GM12874 (cell line): ENCODE measurements at regions not wholly inside any gene's neighbourhood (a gene's known extent, or its start where the extent isn't known, plus 50 kb on each side); places are given as distances from the start of the nearest gene placed in this dataset.

Experiments used
- CTCF ChIP-seq: IDR thresholded peaks from 2 replicates; pipeline ENCODE4 v1.5.1; 2011; ENCODE audit warnings: low read depth, mild to moderate bottlenecking, control low read depth, low read length, moderate library complexity; ENCODE audit not compliant: insufficient read depth

GRCh38 chr20:51854921-51855320, 52.6 kb upstream of the SALL4 start:
- TF ChIP-seq CTCF, result no peak
